B cell (primary cell): ENCODE measurements at regions not wholly inside any gene's neighbourhood (a gene's known extent, or its start where the extent isn't known, plus 50 kb on each side); places are given as distances from the start of the nearest gene placed in this dataset.

Experiments
- ATAC-seq: fragments of 200-7000 bp; cut with Tn5 transposase; one replicate; pipeline ENCODE4 v1.10.0; 2021; ENCODE audit warnings: low read depth, mild to moderate bottlenecking, moderate number of reproducible peaks, moderate library complexity
- CTCF ChIA-PET: fragments of 350-600 bp; sonication (Branson Sonifier 250); formaldehyde crosslinking; loops from one replicate; lab custom pipeline; 2021; ENCODE audit warnings: antibody characterized with exemption, inconsistent platforms; lab: Charles Lee
- POLR2A ChIA-PET: fragments of 350-600 bp; sonication (Branson Sonifier 250); formaldehyde crosslinking; loops from one replicate; lab custom pipeline; 2021; ENCODE audit warnings: antibody characterized with exemption; lab: Charles Lee
- DNase-seq: peaks from one replicate; pipeline ENCODE4 v3.0.0; 2013
- H2AFZ ChIP-seq: 2 replicates; pipeline ENCODE4 v1.6.1; 2012; ENCODE audit warnings: mild to moderate bottlenecking, low read depth, low read length; ENCODE audit not compliant: insufficient read depth, poor library complexity, severe bottlenecking
- H3K27ac ChIP-seq, 2 donors: 1 replicate in 1 of 2; 2 replicates in 1 of 2; pipeline ENCODE4 v1.5.1; 2012 to 2013; ENCODE audit warnings: low read length in 2 of 2, mild to moderate bottlenecking in 2 of 2, moderate library complexity in 1 of 2
- H3K27me3 ChIP-seq, 4 experiments: fragments of 200-600 bp in 1 of 4; sonication (generic) in 1 of 4; replicated peaks in 1 of 4; 1 replicate in 2 of 4; 2 replicates in 2 of 4; pipeline versions ENCODE4 v1.6.1 to v1.7.0; 2013 to 2016; ENCODE audit warnings: low read length in 3 of 4, mild to moderate bottlenecking in 2 of 4, mixed read lengths in 1 of 4, moderate library complexity in 1 of 4; ENCODE audit not compliant: insufficient read depth in 4 of 4, control insufficient read depth in 3 of 4; ENCODE audit errors: control extremely low read depth in 1 of 4
- H3K36me3 ChIP-seq, 2 experiments: replicated peaks in 1 of 2; 1 replicate in 1 of 2; 2 replicates in 1 of 2; pipeline versions ENCODE4 v1.6.1 to v1.7.1; 2013; ENCODE audit warnings: low read length in 1 of 2; ENCODE audit not compliant: insufficient read depth in 2 of 2, control insufficient read depth in 1 of 2; ENCODE audit errors: control extremely low read depth in 1 of 2, extremely low read depth in 1 of 2
- H3K4me1 ChIP-seq, 2 donors: fragments of 200-600 bp in 1 of 2; sonication (generic) in 1 of 2; 1 replicate in 1 of 2; 2 replicates in 1 of 2; pipeline versions ENCODE4 v1.5.1 to v1.6.1; 2013 to 2017; ENCODE audit warnings: low read length in 2 of 2; ENCODE audit not compliant: control insufficient read depth in 2 of 2, insufficient read depth in 2 of 2
- H3K4me2 ChIP-seq: replicated peaks from 2 replicates; pipeline ENCODE3; 2012; ENCODE audit warnings: mild to moderate bottlenecking, low read depth, low read length; ENCODE audit not compliant: poor library complexity, severe bottlenecking
- H3K4me3 ChIP-seq, 5 experiments: fragments of 200-600 bp in 1 of 5; sonication (generic) in 1 of 5; 1 replicate in 3 of 5; 2 replicates in 2 of 5; pipeline versions ENCODE4 v1.5.1 to v1.7.0; 2011 to 2016; ENCODE audit warnings: low read length in 4 of 5, mild to moderate bottlenecking in 4 of 5, low read depth in 2 of 5, control low read depth in 1 of 5, moderate library complexity in 1 of 5; ENCODE audit not compliant: insufficient read depth in 1 of 5; ENCODE audit errors: control extremely low read depth in 1 of 5, extremely low read depth in 1 of 5
- H3K79me2 ChIP-seq: fragments of 200-600 bp; sonication (generic); one replicate; pipeline ENCODE4 v1.6.0; 2016; ENCODE audit warnings: low read length; ENCODE audit not compliant: control insufficient read depth, insufficient read depth
- H3K9ac ChIP-seq: fragments of 200-600 bp; sonication (generic); 2 replicates; pipeline ENCODE4 v1.6.1; 2017; ENCODE audit warnings: mild to moderate bottlenecking, low read length, moderate library complexity
- H3K9me3 ChIP-seq, 3 donors: one replicate each; pipeline versions ENCODE4 v1.6.1 to v1.7.1; 2013; ENCODE audit warnings: low read length in 2 of 3; ENCODE audit not compliant: control insufficient read depth in 2 of 3, insufficient read depth in 1 of 3; ENCODE audit errors: control extremely low read depth in 1 of 3
- H4K20me1 ChIP-seq: 2 replicates; pipeline ENCODE4 v1.6.0; 2012; ENCODE audit warnings: mild to moderate bottlenecking, low read length; ENCODE audit not compliant: insufficient read depth, control insufficient read depth, poor library complexity, severe bottlenecking
- H3K27ac Mint-ChIP-seq: one replicate; pipeline ENCODE4 v1.8.0; 2021; ENCODE audit warnings: mixed read lengths
- H3K27me3 Mint-ChIP-seq: one replicate; pipeline ENCODE4 v1.8.0; 2021; ENCODE audit warnings: mixed read lengths
- H3K4me1 Mint-ChIP-seq: one replicate; pipeline ENCODE4 v1.8.0; 2021; ENCODE audit warnings: mixed read lengths
- H3K4me3 Mint-ChIP-seq: one replicate; pipeline ENCODE4 v1.8.0; 2021; ENCODE audit warnings: mixed read lengths
- H3K9me3 Mint-ChIP-seq: one replicate; pipeline ENCODE4 v1.8.0; 2022; ENCODE audit warnings: mixed read lengths; ENCODE audit not compliant: insufficient read depth
- CTCF ChIP-seq: fragments of 200-600 bp; IDR thresholded peaks from one replicate; pipeline ENCODE4 v1.8.0; 2022; ENCODE audit warnings: antibody characterized with exemption, mild to moderate bottlenecking
- EZH2 ChIP-seq: IDR thresholded peaks from 2 replicates; pipeline ENCODE4 v1.6.1; 2012; ENCODE audit warnings: borderline replicate concordance, low read depth, mild to moderate bottlenecking, moderate library complexity, low read length; ENCODE audit not compliant: insufficient read depth, poor library complexity, severe bottlenecking
- WGBS: methylation state at CpG from one replicate; pipeline ENCODE4 v1.1.5; 2013; ENCODE audit warnings: missing lambda C conversion rate; ENCODE audit not compliant: insufficient coverage; 5-methylcytosine and 5-hydroxymethylcytosine counted together
- intact Hi-C: fragments of 100-400 bp; cut with micrococcal nuclease; formaldehyde crosslinking; loops from one replicate; pipeline ENCODE4 v1.10.0; 2022

- DNase-seq: no peak
- no peaks in the 10 kb centered on the region for H3K36me3 ChIP-seq
- Mint-ChIP-seq H3K4me3 (no peak overlapping the region), H3K27ac (no peak overlapping the region), H3K9me3 (no peaks in the 10 kb centered on the region), H3K4me1 (peaks cover 9% of the 10 kb centered on the region), H3K27me3 (no peaks in the 10 kb centered on the region)
- ATAC-seq: no peak
- no CpG with 5 or more reads among the region's 3 CpGs for WGBS
- H3K27ac ChIP-seq: no peak overlapping the region
- ChIA-PET POLR2A (no interaction called here), CTCF (no interaction called here)
- H3K4me2 ChIP-seq: no peak overlapping the region
- H3K9ac ChIP-seq: no peak overlapping the region
- H3K4me3 ChIP-seq: no peak overlapping the region
- H2AFZ ChIP-seq: no peak overlapping the region
- H4K20me1 ChIP-seq: no peaks in the 10 kb centered on the region
- peaks cover 0 to 4% of the 10 kb centered on the region in 2 donors for H3K4me1 ChIP-seq
- TF ChIP-seq EZH2 (no peak), CTCF (no peak)
- H3K79me2 ChIP-seq: no peaks in the 10 kb centered on the region
- H3K9me3 ChIP-seq: no peaks in the 10 kb centered on the region
- no peaks in the 10 kb centered on the region for H3K27me3 ChIP-seq
- intact Hi-C loops: no loop called here
These were observed 88.4 kb upstream of the SPANXB1 start for GRCh38 chrX:140913802-140914501.

- Histone ChIP-seq H3K4me3 (no peak overlapping the region), H3K79me2 (no peaks in the 10 kb centered on the region), H4K20me1 (no peaks in the 10 kb centered on the region), H3K27ac (no peak overlapping the region), H3K4me1 (peaks cover 0 to 4% of the 10 kb centered on the region in 2 donors), H2AFZ (no peak overlapping the region), H3K9me3 (no peaks in the 10 kb centered on the region), H3K4me2 (no peak overlapping the region), H3K9ac (no peak overlapping the region), H3K27me3 (no peaks in the 10 kb centered on the region), H3K36me3 (no peaks in the 10 kb centered on the region)
- WGBS: no CpG with 5 or more reads among the region's 1 CpG
- ATAC-seq (no peak), DNase-seq (no peak)
- intact Hi-C loops: no loop called here
- Mint-ChIP-seq H3K4me1 (peaks cover 9% of the 10 kb centered on the region), H3K9me3 (no peaks in the 10 kb centered on the region), H3K27me3 (no peaks in the 10 kb centered on the region), H3K4me3 (no peak overlapping the region), H3K27ac (no peak overlapping the region)
- TF ChIP-seq EZH2 (no peak), CTCF (no peak)
- POLR2A ChIA-PET: no interaction called here
- CTCF ChIA-PET: no interaction called here
These were observed 85.5 kb upstream of the SPANXB1 start for GRCh38 chrX:140916872-140917271.
